Immature natural killer cell (primary cell): ENCODE measurements at regions not wholly inside any gene's neighbourhood (a gene's known extent, or its start where the extent isn't known, plus 50 kb on each side); places are given as distances from the start of the nearest gene placed in this dataset.
"Not testable (repeated sequence)": the region's sequence is repeated elsewhere in the genome, so short reads cannot be mapped to it uniquely, and the experiment has no call there.

Experiments used
- DNase-seq, 3 donors: peaks; one replicate each; pipeline ENCODE4 v3.0.0; 2022; ENCODE audit warnings: mixed read lengths in 1 of 3
- H3K27ac Mint-ChIP-seq, 6 donors: one replicate each; pipeline ENCODE4 v1.8.0; 2020; ENCODE audit warnings: mixed read lengths in 6 of 6, mild to moderate bottlenecking in 5 of 6, inconsistent platforms in 4 of 6, moderate library complexity in 3 of 6
- H3K27me3 Mint-ChIP-seq, 3 donors: one replicate each; pipeline ENCODE4 v1.8.0; 2020 to 2021; ENCODE audit warnings: low read depth in 3 of 3, mild to moderate bottlenecking in 3 of 3, mixed read lengths in 3 of 3, moderate library complexity in 3 of 3, inconsistent platforms in 1 of 3
- H3K36me3 Mint-ChIP-seq, 3 donors: one replicate each; pipeline ENCODE4 v1.8.0; 2020; ENCODE audit warnings: mixed read lengths in 3 of 3, inconsistent platforms in 2 of 3, mild to moderate bottlenecking in 2 of 3
- H3K4me1 Mint-ChIP-seq, 2 donors: one replicate each; pipeline ENCODE4 v1.8.0; 2020; ENCODE audit warnings: inconsistent platforms in 2 of 2, mild to moderate bottlenecking in 2 of 2, mixed read lengths in 2 of 2, moderate library complexity in 1 of 2
- H3K4me3 Mint-ChIP-seq, 5 donors: one replicate each; pipeline ENCODE4 v1.8.0; 2020; ENCODE audit warnings: mild to moderate bottlenecking in 5 of 5, mixed read lengths in 5 of 5, inconsistent platforms in 3 of 5, moderate library complexity in 3 of 5
- H3K9me3 Mint-ChIP-seq, 6 donors: one replicate each; pipeline ENCODE4 v1.8.0; 2020; ENCODE audit warnings: mild to moderate bottlenecking in 6 of 6, mixed read lengths in 6 of 6, inconsistent platforms in 4 of 6, moderate library complexity in 3 of 6

DNA sequence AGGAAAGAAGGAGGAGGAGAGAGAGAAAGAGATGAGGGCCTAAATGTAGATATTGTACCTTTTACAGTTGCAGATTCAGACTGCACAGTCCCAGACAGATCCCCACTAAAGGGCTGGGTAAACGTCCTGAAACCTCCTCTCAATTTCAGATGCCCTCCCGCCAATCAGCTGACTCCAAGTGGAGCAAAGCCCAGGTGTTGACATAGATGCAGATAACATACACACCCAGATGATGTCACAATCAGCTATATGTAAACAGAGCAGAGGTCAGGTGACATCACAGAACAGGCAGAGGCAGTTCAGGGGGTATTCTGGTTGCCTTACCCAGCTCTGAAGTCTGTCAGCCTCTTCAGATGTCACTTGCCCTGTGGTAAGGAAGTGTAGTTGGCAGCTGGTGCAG, 290.3 kb upstream of the NPAP1 start:
- not testable (repeated sequence) for H3K4me1 Mint-ChIP-seq, H3K36me3 Mint-ChIP-seq, H3K27ac Mint-ChIP-seq, H3K4me3 Mint-ChIP-seq, DNase-seq, H3K27me3 Mint-ChIP-seq
- peaks cover 0 to 18% (median 8%) of the 10 kb centered on the region in 6 donors for H3K9me3 Mint-ChIP-seq

DNA sequence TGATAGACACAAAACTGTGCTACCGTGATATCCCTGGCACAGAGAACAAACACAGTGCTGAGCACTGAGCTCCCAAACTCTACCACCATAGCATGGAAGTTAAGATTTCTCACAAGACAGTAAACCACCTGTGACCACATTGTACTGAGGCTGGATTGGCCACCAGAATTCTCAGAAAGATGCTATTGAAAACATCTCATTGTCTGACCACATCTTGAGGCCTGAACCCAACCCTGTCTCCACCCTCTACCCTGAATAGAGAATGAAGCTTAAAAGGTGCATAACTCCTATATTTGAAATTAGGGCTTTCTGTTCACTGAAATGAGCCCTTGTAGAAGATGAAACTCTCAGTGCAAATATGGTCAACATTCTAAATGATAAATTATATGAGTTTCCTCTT, 281.3 kb upstream of the NPAP1 start:
- no peak for DNase-seq
- H3K27ac Mint-ChIP-seq: no peak overlapping the region
- no peaks in the 10 kb centered on the region for H3K4me1 Mint-ChIP-seq
- no peaks in the 10 kb centered on the region for H3K36me3 Mint-ChIP-seq
- no peaks in the 10 kb centered on the region for H3K27me3 Mint-ChIP-seq
- H3K9me3 Mint-ChIP-seq: peaks cover 0 to 14% (median 3%) of the 10 kb centered on the region in 6 donors
- no peak overlapping the region for H3K4me3 Mint-ChIP-seq

DNA sequence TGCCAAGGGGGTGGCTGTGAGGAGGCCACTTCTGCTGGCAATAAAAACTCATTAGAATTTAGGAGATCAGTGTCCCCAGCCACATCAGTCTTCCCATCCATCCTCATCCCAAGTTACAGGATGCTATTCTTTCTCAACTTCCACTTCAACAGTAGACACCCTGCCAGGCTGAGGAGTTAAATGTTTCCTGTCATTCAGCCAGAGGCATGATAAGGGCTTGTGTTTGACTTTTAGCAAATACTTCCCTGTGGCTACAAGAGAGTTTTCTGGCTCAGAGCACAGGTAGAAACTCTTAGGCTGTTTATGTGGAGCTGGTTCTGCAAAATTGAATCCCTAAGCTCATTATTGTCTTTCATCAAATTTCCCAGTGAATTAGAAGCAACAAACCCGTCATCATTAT, 262.9 kb upstream of the NPAP1 start:
- DNase-seq, H3K36me3 Mint-ChIP-seq, H3K27ac Mint-ChIP-seq, H3K4me3 Mint-ChIP-seq, H3K4me1 Mint-ChIP-seq, H3K27me3 Mint-ChIP-seq: not testable (repeated sequence)
- peaks cover 3 to 35% (median 9%) of the 10 kb centered on the region in 6 donors for H3K9me3 Mint-ChIP-seq

DNA sequence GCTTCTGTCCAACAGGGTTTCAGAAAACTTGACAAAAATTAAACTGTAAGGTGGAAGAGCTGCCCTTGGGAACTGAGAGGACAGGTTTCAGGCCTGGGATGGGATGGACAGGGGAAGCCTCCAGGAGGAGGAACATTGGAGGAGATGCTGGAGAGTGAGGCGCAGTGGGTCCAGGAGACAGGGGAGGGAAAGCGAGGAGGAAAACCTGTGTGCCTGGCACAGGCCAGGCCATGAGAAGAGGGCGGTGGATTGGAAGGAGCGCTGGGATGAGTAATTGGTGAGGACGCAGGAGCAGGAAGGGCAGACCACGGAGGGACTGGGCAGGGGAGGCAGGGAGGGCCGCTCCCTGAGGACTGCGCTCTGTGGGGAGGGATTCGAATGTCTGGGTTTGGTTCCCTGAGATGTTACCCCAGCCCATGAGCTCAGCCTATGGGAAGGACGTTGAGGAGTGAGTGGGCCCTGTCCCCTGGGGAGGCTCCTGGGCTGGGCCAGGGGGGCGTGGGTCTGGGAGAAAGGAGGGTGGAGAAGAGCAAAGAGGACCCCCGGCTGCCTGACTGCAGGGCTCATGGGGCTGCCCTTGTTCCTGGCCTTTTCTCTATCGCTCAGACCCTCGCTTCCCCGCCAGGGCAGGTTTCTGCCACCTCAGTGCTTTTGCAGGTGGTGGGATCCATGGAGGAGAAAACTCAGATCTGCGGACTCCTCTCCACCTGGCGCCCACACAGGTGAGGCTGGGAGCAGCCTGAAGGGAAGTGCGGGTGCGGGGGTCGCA, 249.1 kb upstream of the NPAP1 start:
- not testable (repeated sequence) for H3K4me3 Mint-ChIP-seq, H3K36me3 Mint-ChIP-seq, DNase-seq

DNA sequence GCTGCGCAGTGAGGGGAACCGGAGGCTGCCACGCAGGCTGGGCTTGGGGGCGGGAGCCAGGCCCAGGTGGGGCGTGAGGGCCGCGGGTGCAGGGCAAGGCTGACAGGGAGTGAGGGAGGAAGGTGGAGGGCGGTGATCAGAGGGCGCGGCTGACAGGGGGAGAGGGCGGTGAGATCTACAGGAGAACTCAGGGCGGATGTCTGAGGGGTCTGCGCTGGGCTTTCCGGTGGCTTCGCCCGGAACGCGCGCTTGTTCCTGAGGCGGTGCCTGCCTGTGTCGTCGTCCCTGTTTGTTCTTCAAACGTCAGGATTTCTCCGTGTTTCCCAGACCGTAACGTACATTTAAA, 248.5 kb upstream of the NPAP1 start:
- H3K4me1 Mint-ChIP-seq, H3K9me3 Mint-ChIP-seq, H3K27ac Mint-ChIP-seq, H3K27me3 Mint-ChIP-seq, H3K4me3 Mint-ChIP-seq, H3K36me3 Mint-ChIP-seq, DNase-seq: not testable (repeated sequence)

More for the DNA sequence above, 249.1 kb upstream of the NPAP1 start:
- H3K4me1 Mint-ChIP-seq, H3K27ac Mint-ChIP-seq, H3K9me3 Mint-ChIP-seq, H3K27me3 Mint-ChIP-seq: not testable (repeated sequence)

DNA sequence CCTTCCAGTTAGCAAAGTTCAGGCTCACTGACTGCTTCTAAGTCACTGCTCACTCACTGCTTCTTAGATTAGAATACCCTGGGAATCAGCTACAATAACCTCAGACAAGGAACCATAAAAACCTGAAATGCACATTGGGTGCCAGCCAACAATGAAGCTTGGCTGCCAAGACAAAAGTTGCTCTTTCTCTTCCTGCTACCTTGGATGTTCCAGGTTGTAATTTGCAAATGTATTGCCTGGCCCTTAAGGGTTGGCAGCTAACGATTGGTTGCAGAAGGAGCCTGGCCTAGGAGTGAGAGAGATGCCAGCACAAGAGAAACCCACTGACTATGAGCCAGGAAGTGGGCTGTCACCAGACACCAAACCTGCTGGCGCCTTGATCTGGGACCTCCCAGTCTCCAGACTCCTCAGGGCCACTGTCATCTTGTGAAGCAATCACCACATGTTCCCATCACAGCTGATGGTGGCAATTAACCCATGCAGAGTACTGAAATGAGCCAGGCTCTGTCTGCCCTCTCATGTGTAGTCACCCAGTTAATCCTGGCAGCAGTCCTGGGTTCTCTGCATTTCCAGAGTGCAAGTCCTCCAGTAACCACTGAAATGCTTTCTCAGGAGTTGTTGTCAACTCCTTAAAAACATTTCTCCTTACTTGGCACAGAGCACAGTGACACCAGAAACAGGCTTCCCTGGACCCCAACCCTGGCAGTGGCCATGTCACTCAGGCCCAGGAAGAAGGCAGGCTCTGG, 240.3 kb upstream of the NPAP1 start:
- peaks cover 0 to 17% (median 9%) of the 10 kb centered on the region in 6 donors for H3K9me3 Mint-ChIP-seq
- not testable (repeated sequence) for H3K4me3 Mint-ChIP-seq

DNA sequence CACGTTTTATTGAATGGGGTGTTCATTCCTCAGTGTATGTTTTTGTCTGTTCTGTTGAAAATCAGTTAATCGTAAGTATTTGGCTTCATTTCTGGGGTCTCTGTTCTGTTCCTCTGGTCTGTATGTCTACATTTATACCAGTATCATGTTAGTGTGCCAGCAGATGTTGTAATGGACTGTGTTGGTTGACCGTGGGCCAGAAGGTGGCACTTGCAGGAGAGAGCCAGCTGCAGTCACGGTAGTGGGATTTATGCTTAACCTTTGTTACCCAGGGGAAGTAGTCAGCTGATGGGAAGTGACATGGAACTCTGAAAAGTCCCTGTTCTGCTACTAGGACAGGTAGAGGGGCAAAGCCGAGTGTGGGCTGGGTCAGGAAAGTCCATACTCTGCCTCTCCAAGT, 238.3 kb upstream of the NPAP1 start:
- not testable (repeated sequence) for H3K4me1 Mint-ChIP-seq, H3K4me3 Mint-ChIP-seq, H3K36me3 Mint-ChIP-seq, H3K27me3 Mint-ChIP-seq, H3K27ac Mint-ChIP-seq, DNase-seq
- peaks cover 0 to 17% (median 9%) of the 10 kb centered on the region in 6 donors for H3K9me3 Mint-ChIP-seq

More for the DNA sequence above, 240.3 kb upstream of the NPAP1 start:
- DNase-seq, H3K36me3 Mint-ChIP-seq, H3K27ac Mint-ChIP-seq, H3K4me1 Mint-ChIP-seq, H3K27me3 Mint-ChIP-seq: not testable (repeated sequence)

DNA sequence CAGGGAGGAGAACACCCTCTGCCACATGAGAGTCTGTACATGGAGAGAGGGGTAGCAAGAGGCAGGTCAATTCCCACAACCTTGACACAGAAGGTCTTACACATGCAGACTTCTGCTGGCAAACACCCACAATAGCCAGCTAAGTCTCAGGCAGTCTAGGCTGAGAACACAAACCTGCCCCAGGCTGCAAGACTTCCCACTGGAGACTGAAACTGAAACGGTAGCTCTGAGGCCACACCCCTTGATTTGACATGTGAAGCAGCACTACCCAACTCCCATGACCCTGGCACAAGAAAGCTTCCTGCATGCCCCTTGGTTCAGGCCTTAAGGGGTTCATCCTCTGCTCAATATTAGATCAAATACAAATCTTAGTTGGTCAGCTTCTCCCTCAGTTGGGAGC, 237.8 kb upstream of the NPAP1 start:
- not testable (repeated sequence) for H3K27ac Mint-ChIP-seq, H3K27me3 Mint-ChIP-seq, H3K4me1 Mint-ChIP-seq, H3K4me3 Mint-ChIP-seq, H3K36me3 Mint-ChIP-seq, DNase-seq
- peaks cover 0 to 21% (median 9%) of the 10 kb centered on the region in 6 donors for H3K9me3 Mint-ChIP-seq

DNA sequence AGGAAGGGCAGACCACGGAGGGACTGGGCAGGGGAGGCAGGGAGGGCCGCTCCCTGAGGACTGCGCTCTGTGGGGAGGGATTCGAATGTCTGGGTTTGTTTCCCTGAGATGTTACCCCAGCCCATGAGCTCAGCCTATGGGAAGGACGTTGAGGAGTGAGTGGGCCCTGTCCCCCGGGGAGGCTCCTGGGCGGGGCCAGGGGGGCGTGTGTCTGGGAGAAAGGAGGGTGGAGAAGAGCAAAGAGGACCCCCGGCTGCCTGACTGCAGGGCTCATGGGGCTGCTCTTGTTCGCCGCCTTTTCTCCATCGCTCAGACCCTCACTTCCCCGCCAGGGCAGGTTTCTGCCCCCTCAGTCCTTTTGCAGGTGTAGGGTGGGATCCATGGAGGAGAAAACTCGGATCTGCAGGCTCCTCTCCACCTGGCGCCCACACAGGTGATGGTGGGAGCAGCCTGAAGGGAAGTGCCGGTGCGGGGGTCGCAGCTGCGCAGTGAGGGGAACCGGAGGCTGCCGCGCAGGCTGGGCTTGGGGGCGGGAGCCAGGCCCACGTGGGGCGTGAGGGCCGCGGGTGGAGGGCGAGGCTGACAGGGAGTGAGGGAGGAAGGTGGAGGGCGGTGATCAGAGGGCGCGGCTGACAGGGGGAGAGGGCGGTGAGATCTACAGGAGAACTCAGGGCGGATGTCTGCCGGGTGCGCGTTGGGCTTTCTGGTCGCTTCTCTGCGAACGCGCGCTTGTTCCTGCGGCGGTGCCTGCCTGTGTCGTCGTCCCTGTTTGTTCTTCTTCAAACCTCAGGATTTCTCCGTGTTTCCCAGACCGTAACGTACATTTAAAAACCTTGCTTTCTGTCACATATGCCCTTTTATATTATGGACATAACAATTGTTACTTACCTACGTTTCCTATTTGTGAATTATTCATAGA, 198.2 kb upstream of the NPAP1 start:
- not testable (repeated sequence) for H3K4me3 Mint-ChIP-seq, H3K27me3 Mint-ChIP-seq, H3K4me1 Mint-ChIP-seq, DNase-seq, H3K36me3 Mint-ChIP-seq, H3K27ac Mint-ChIP-seq
- peaks cover 3 to 11% (median 6%) of the 10 kb centered on the region in 6 donors for H3K9me3 Mint-ChIP-seq

DNA sequence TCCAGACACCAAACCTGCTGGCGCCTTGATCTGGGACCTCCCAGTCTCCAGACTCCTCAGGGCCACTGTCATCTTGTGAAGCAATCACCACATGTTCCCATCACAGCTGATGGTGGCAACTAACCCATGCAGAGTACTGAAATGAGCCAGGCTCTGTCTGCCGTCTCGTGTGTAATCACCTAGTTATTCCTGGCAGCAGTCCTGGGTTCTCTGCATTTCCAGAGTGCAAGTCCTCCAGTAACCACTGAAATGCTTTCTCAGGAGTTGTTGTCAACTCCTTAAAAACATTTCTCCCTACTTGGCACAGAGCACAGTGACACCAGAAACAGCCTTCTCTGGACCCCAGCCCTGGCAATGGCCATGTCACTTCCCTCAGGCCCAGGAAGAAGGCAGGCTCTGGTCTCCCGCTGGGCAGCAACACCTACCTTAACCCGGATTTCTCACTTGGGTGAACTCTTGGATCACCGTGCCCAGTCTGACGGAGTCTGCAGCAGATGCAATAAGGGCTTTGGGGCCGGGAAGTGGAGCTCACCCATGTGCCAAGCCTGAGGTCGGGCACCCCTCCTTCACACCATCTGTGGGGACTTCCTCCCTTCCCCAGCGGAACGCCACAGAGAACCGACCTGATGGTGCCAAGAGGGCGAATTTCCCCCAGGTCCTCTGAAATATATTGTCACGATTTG, 189.5 kb upstream of the NPAP1 start:
- not testable (repeated sequence) for H3K4me3 Mint-ChIP-seq, DNase-seq, H3K27me3 Mint-ChIP-seq, H3K4me1 Mint-ChIP-seq, H3K36me3 Mint-ChIP-seq, H3K27ac Mint-ChIP-seq
- H3K9me3 Mint-ChIP-seq: peaks cover 0 to 39% (median 10%) of the 10 kb centered on the region in 6 donors

DNA sequence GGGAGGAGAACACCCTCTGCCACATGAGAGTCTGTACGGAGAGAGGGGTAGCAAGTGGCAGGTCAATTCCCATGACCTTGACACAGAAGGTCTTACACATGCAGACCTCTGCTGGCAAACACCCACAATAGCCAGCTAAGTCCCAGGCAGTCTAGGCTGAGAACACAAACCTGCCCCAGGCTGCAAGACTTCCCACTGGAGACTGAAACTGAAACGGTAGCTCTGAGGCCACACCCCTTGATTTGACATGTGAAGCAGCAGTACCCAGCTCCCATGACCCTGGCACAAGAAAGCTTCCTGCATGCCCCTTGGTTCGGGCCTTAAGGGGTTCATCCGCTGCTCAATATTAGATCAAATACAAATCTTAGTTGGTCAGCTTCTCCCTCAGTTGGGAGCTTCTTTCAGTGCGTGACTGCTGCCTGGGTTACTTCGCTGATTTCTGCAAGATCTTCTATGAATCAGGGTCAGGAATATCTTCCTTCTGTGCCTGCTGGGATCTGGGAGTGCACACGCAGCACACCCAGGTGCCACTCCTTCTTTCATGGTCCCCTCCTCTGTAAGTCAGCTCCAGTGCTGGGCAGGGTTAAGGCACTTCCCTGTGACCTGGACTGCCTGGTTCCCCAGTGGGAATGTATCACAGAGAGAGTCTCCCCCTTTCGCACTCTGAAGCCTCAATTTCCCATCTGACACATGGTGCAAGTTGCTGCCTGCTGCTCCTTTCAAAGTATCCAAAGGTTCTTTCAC, 187.2 kb upstream of the NPAP1 start:
- not testable (repeated sequence) for DNase-seq, H3K4me1 Mint-ChIP-seq, H3K36me3 Mint-ChIP-seq, H3K27me3 Mint-ChIP-seq, H3K4me3 Mint-ChIP-seq, H3K27ac Mint-ChIP-seq
- peaks cover 0 to 34% (median 16%) of the 10 kb centered on the region in 6 donors for H3K9me3 Mint-ChIP-seq

DNA sequence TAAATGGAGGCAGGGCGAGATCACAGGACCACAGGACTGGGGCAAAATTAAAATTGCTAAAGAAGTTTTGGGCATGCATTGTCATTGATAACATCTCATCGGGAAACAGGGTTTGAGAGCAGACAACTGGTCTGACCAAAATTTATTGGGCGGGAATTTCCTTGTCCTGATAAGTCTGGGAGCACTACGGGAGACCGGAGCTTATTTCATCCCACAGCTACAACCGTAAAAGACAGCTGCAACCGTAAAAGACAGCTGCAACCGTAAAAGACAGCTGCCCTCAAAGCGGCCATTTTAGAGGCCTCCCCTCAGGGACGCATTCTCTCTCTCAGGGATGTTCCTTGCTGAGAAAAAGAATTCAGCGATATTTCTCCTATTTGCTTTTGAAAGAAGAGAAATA, 170.4 kb upstream of the NPAP1 start:
- H3K27me3 Mint-ChIP-seq, H3K4me1 Mint-ChIP-seq, H3K4me3 Mint-ChIP-seq, H3K36me3 Mint-ChIP-seq, DNase-seq, H3K27ac Mint-ChIP-seq: not testable (repeated sequence)
- peaks cover 0 to 15% (median 6%) of the 10 kb centered on the region in 6 donors for H3K9me3 Mint-ChIP-seq

DNA sequence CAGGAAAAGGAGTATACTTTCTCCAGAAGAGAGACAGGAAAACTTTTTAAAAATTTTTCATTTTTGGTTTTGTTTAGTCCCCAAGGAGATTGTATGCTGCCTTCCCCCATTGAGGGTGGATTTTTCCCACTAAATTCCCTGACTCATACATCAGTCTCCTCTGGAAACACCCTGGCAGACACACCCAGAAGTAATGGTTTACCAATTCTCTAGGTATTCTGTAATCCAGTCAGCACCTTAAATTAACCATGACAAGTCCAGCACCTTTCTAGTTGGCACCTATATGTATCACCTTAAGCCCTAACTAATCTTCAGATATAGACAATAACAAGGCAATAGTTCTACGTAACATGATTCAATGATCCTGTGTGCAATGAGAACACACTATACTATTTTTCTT, 165.9 kb upstream of the NPAP1 start:
- not testable (repeated sequence) for H3K27me3 Mint-ChIP-seq, H3K36me3 Mint-ChIP-seq, DNase-seq

More for the DNA sequence above, 165.9 kb upstream of the NPAP1 start:
- H3K27ac Mint-ChIP-seq, H3K4me1 Mint-ChIP-seq, H3K4me3 Mint-ChIP-seq: not testable (repeated sequence)
- H3K9me3 Mint-ChIP-seq: peaks cover 4 to 24% (median 10%) of the 10 kb centered on the region in 6 donors
